ENCODE measurements at regions not wholly inside any gene's neighbourhood (a gene's known extent, or its start where the extent isn't known, plus 50 kb on each side); places are given as distances from the start of the nearest gene placed in this dataset.
"Not testable (repeated sequence)": the region's sequence is repeated elsewhere in the genome, so short reads cannot be mapped to it uniquely, and the experiment has no call there.

DNA sequence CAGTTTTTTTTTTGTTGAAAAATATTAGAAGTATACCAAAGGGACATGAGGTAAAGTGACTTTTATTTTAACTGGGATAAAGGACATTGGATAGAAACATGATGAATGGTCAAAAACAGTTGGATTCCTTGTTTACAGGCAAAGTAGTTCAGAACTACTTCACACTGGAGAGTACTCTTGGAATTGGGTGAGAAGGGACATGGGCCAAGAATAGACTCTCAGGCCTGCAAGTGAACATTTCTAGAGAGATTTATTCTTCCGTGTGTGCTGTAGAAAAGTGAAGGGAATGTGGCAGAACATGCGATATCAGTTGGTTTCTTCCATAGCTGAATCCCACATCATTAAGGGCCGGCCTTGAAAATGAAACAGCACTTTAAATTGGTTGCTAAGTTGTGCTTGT lies 290.5 kb downstream of the ADGRL2 start:
- ATAC-seq, result no peak
- Mint-ChIP-seq H3K27ac (no peak overlapping the region), H3K4me3 (no peak overlapping the region), H3K4me1 (no peaks in the 10 kb centered on the region), H3K27me3 (no peaks in the 10 kb centered on the region), H3K36me3 (no peaks in the 10 kb centered on the region), H3K9me3 (peaks cover 0 to 4% (median 0%) of the 10 kb centered on the region in 9 donors)
- POLR2A ChIA-PET, result no interaction called here
- DNase-seq, result no peak

DNA sequence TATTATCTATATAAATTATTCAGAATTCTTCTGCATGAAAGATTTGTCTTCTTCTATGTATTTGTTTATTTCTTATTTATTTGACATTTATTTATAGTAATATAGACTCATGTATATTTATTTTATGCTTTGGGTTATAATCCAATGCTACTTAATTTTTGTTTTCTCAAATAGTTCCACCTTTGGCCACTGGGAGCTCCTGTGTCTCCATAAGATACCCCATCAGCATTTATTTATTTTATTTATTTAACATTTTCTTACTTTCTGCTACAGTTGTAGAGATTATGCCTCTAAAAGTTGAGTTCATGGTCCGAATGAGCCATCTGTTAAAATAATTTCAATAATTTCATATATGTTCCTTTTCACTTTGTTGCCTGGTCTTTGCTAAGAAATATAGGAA lies 289.4 kb downstream of the ADGRL2 start:
- Mint-ChIP-seq H3K27me3 (no peaks in the 10 kb centered on the region), H3K9me3 (peaks cover 0 to 8% (median 0%) of the 10 kb centered on the region in 9 donors), H3K4me3 (no peak overlapping the region), H3K27ac (no peak overlapping the region), H3K36me3 (no peaks in the 10 kb centered on the region), H3K4me1 (no peaks in the 10 kb centered on the region)
- POLR2A ChIA-PET, result no interaction called here
- no peak for ATAC-seq
- DNase-seq, result no peak

DNA sequence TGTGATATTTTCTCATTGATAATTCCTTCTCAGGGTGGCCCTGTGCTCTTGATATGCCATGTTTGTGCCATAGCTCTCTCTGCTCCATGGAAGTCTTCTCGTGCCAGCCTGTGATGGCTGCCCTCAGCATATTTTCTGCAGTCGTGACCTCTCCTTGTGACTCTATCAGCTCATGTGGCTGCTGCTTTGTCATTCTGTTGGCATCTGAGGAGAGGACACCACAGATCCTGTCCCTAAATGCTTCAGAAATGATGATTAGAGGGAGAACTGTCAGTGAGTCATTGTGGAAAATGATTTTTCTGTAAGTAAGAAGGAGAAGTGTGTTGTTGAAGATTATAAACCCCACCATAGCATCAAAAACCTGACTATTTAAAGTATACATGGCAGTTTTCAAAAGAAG lies 286.0 kb downstream of the ADGRL2 start:
- Mint-ChIP-seq H3K4me3 (no peak overlapping the region), H3K36me3 (no peaks in the 10 kb centered on the region), H3K27me3 (peaks cover 0 to 4% (median 0%) of the 10 kb centered on the region in 5 donors), H3K4me1 (no peaks in the 10 kb centered on the region), H3K27ac (no peak overlapping the region), H3K9me3 (peaks cover 0 to 16% (median 0%) of the 10 kb centered on the region in 9 donors)
- POLR2A ChIA-PET, result no interaction called here
- no peak for DNase-seq
- no peak for ATAC-seq

DNA sequence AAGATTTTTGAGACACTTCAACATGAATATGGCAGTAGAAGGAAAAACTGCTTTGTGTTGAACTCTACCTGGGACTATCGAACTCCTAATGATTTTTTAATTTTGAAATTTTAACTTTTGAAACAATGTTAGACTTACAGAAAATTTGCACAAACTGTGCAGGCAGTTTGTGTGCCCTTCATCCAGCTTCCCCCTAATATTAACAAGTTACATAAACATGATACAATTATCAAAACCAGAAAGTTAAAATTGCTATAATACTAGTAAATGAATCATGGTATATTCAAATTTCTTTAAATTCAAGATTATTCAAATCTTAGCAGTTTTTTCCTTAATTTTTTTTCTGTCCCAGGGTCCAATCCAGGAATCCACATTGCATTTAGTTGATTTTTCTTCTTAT lies 278.9 kb downstream of the ADGRL2 start:
- peaks cover 0 to 1% (median 0%) of the 10 kb centered on the region in 4 donors for H3K4me1 Mint-ChIP-seq
- H3K36me3 Mint-ChIP-seq, result no peaks in the 10 kb centered on the region
- no peak for ATAC-seq
- H3K27me3 Mint-ChIP-seq, result peaks cover 0 to 7% (median 0%) of the 10 kb centered on the region in 5 donors
- H3K4me3 Mint-ChIP-seq, result no peak overlapping the region
- no peak overlapping the region for H3K27ac Mint-ChIP-seq
- POLR2A ChIA-PET, result no interaction called here
- DNase-seq, result no peak
- peaks cover 0 to 17% (median 0%) of the 10 kb centered on the region in 9 donors for H3K9me3 Mint-ChIP-seq

- Mint-ChIP-seq H3K9me3 (peaks cover 0 to 4% (median 0%) of the 10 kb centered on the region in 9 donors), H3K36me3 (no peaks in the 10 kb centered on the region), H3K4me1 (peaks cover 0 to 1% (median 0%) of the 10 kb centered on the region in 4 donors), H3K4me3 (no peak overlapping the region), H3K27me3 (peaks cover 0 to 13% (median 2%) of the 10 kb centered on the region in 5 donors), H3K27ac (no peak overlapping the region)
- POLR2A ChIA-PET, result no interaction called here
- no peak for ATAC-seq
- no peak for DNase-seq
Observed at GRCh38 chr1:82073659-82074058, 272.9 kb downstream of the ADGRL2 start.

- H3K27ac Mint-ChIP-seq, result no peak overlapping the region
- POLR2A ChIA-PET, result no interaction called here
- no peak for ATAC-seq
Observed at GRCh38 chr1:82073071-82073470, 272.3 kb downstream of the ADGRL2 start.

DNA sequence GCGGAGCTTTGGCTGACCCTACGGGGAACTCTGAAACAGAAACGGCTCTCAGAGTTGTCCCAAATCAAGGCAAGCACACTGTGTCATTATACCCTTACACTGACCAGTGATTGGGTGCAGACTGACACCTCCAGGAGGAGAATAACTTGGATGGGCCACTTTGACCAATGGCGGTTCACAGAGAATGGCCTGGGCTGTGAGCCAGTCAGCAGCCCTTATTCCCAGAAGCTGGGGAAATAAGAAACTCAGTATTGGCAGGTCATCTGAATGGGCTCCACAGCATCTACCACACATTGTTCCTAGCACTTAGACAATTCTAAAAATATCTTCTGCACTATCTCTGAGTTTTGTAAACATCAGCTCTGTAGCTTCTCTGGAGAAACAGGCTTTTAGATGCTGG lies 265.2 kb downstream of the ADGRL2 start:
- POLR2A ChIA-PET, result no interaction called here
- Mint-ChIP-seq H3K4me3 (no peak overlapping the region), H3K27me3 (peaks cover 0 to 12% (median 2%) of the 10 kb centered on the region in 5 donors), H3K9me3 (peaks cover 0 to 2% (median 0%) of the 10 kb centered on the region in 9 donors), H3K4me1 (no peaks in the 10 kb centered on the region), H3K36me3 (no peaks in the 10 kb centered on the region), H3K27ac (no peak overlapping the region)
- DNase-seq, result no peak
- ATAC-seq, result no peak

More at GRCh38 chr1:82073071-82073470, 272.3 kb downstream of the ADGRL2 start:
- peaks cover 0 to 4% (median 0%) of the 10 kb centered on the region in 9 donors for H3K9me3 Mint-ChIP-seq
- no peak for DNase-seq
- peaks cover 0 to 1% (median 0%) of the 10 kb centered on the region in 4 donors for H3K4me1 Mint-ChIP-seq
- H3K36me3 Mint-ChIP-seq, result no peaks in the 10 kb centered on the region
- no peak overlapping the region for H3K4me3 Mint-ChIP-seq
- peaks cover 0 to 13% (median 2%) of the 10 kb centered on the region in 5 donors for H3K27me3 Mint-ChIP-seq

DNA sequence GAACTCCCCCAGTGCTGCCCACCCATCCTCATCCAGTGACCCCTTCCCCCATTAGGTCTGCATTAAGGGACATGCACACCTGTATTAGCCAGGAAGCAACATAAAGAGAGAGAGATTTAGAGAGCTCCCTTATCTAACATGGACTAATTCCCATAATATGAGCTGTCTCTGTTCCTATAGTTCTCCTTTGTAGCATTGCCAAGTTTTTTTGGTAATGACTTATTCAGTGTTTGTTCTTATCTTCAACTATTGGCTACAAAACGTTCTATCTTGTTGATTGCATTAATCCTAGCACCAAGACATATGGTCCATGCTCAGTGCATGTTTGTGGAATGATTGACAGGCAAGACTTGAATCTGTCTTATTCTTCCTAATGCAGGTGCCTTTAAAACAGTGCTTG lies 264.0 kb downstream of the ADGRL2 start:
- POLR2A ChIA-PET, result no interaction called here
- Mint-ChIP-seq H3K36me3 (no peaks in the 10 kb centered on the region), H3K4me1 (no peaks in the 10 kb centered on the region), H3K4me3 (no peak overlapping the region), H3K27ac (no peak overlapping the region), H3K27me3 (peaks cover 0 to 8% (median 0%) of the 10 kb centered on the region in 5 donors), H3K9me3 (peaks cover 0 to 2% (median 0%) of the 10 kb centered on the region in 9 donors)
- DNase-seq (no peak), ATAC-seq (no peak)

DNA sequence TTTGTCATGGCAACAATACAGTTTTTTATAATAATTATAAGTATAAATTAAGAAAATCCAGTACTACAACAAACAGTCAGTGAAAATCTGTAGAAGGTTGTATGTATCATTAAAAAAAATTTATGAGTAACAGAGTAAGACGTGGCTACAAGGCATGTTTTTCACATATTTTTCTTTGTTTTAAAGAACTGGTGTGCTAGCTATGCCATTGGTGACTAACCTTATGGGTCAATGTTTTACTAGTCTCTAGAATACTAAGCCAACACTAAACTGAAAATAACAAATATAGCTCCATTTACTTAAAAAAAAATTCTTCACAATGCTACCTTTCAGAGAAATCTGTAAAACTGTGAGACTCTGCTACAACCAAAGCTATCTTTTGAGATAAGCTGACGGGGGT lies 261.5 kb downstream of the ADGRL2 start:
- H3K9me3 Mint-ChIP-seq, result peaks cover 0 to 5% (median 0%) of the 10 kb centered on the region in 9 donors
- DNase-seq (no peak), ATAC-seq (no peak)
- H3K4me3 Mint-ChIP-seq, result no peak overlapping the region
- POLR2A ChIA-PET, result no interaction called here
- no peaks in the 10 kb centered on the region for H3K36me3 Mint-ChIP-seq
- no peaks in the 10 kb centered on the region for H3K4me1 Mint-ChIP-seq
- no peak overlapping the region for H3K27ac Mint-ChIP-seq
- peaks cover 0 to 5% (median 0%) of the 10 kb centered on the region in 5 donors for H3K27me3 Mint-ChIP-seq

GRCh38 chr1:82059959-82060358 lies 259.2 kb downstream of the ADGRL2 start:
- Mint-ChIP-seq H3K4me1 (no peaks in the 10 kb centered on the region), H3K27ac (no peak overlapping the region), H3K4me3 (no peak overlapping the region), H3K9me3 (peaks cover 0 to 21% (median 4%) of the 10 kb centered on the region in 9 donors), H3K27me3 (peaks cover 0 to 9% (median 0%) of the 10 kb centered on the region in 5 donors), H3K36me3 (no peaks in the 10 kb centered on the region)
- POLR2A ChIA-PET, result no interaction called here
- no peak for DNase-seq
- no peak for ATAC-seq

GRCh38 chr1:82057011-82057410 lies 256.3 kb downstream of the ADGRL2 start:
- ATAC-seq (no peak), DNase-seq (no peak)
- Mint-ChIP-seq H3K4me3 (no peak overlapping the region), H3K4me1 (no peaks in the 10 kb centered on the region), H3K27ac (no peak overlapping the region), H3K27me3 (peaks cover 0 to 4% (median 0%) of the 10 kb centered on the region in 5 donors), H3K36me3 (no peaks in the 10 kb centered on the region), H3K9me3 (peaks cover 0 to 24% (median 4%) of the 10 kb centered on the region in 9 donors)
- POLR2A ChIA-PET, result no interaction called here

DNA sequence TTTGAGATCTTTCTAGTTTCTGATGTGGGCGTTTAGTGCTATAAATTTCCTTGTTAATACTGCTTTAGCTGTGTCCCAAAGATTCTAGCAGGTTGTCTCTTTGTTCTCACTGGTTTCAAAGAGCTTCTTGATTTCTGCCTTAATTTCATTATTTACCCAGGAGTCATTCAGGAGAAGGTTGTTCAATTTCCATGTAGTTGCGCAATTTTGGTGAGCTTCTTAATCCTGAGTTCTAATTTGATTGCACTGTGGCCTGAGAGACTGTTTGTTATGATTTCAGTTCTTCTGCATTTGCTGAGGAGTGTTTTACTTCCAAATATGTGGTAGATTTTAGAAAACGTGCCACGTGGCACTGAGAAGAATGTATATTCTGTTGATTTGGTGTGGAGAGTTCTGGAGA lies 254.6 kb downstream of the ADGRL2 start:
- H3K27ac Mint-ChIP-seq, H3K4me3 Mint-ChIP-seq, DNase-seq: not testable (repeated sequence)

DNA sequence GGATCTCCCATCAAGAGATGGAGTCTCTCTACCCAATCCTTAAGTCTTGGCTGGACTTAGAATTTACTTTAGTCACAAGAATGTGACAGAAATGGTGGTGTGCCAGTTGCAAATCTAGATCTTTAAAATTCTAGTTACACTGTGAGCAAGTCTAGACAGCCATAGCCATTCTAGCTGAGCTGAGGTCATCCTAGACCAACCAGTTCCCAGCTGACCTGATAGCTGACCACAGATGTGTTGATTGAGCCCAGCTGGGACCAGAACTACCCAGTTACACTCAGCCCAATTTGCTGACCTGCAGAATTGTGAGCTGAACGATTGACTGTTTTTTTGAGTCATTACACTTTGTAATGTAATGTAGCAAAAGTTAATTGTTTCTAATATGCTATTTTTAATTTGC lies 251.8 kb downstream of the ADGRL2 start:
- Mint-ChIP-seq H3K27ac (no peak overlapping the region), H3K4me3 (no peak overlapping the region), H3K36me3 (no peaks in the 10 kb centered on the region), H3K9me3 (peaks cover 0 to 24% (median 5%) of the 10 kb centered on the region in 9 donors), H3K4me1 (no peaks in the 10 kb centered on the region), H3K27me3 (peaks cover 0 to 4% (median 0%) of the 10 kb centered on the region in 5 donors)
- DNase-seq (no peak), ATAC-seq (no peak)
- POLR2A ChIA-PET, result no interaction called here

More for the DNA sequence above, 254.6 kb downstream of the ADGRL2 start:
- POLR2A ChIA-PET, ATAC-seq, H3K36me3 Mint-ChIP-seq, H3K4me1 Mint-ChIP-seq, H3K27me3 Mint-ChIP-seq: not testable (repeated sequence)
- H3K9me3 Mint-ChIP-seq, result peaks cover 0 to 24% (median 4%) of the 10 kb centered on the region in 9 donors

GRCh38 chr1:82048596-82048995 lies 247.9 kb downstream of the ADGRL2 start:
- no peaks in the 10 kb centered on the region for H3K4me1 Mint-ChIP-seq
- H3K4me3 Mint-ChIP-seq, result no peak overlapping the region
- H3K27ac Mint-ChIP-seq, result no peak overlapping the region

More at GRCh38 chr1:82048596-82048995, 247.9 kb downstream of the ADGRL2 start:
- H3K36me3 Mint-ChIP-seq, result no peaks in the 10 kb centered on the region
- DNase-seq (no peak), ATAC-seq (no peak)
- peaks cover 0 to 10% (median 0%) of the 10 kb centered on the region in 9 donors for H3K9me3 Mint-ChIP-seq
- peaks cover 0 to 10% (median 0%) of the 10 kb centered on the region in 5 donors for H3K27me3 Mint-ChIP-seq
- POLR2A ChIA-PET, result no interaction called here
